Esophagus muscularis mucosa (tissue), 4 donors: ENCODE measurements at regions not wholly inside any gene's neighbourhood (a gene's known extent, or its start where the extent isn't known, plus 50 kb on each side); places are given as distances from the start of the nearest gene placed in this dataset.

ENCODE experiments used
- DNase-seq: peaks from one replicate; pipeline ENCODE4 v3.0.0-alpha.2; 2017; ENCODE audit errors: extremely low spot score
- H3K27ac ChIP-seq, 4 donors: fragments of 200-600 bp; sonication (generic); replicated peaks in 1 of 4; 1 replicate in 3 of 4; 2 replicates in 1 of 4; pipeline ENCODE4 v1.5.1; 2016 to 2019; ENCODE audit warnings: mild to moderate bottlenecking in 1 of 4
- H3K27me3 ChIP-seq, 4 donors: fragments of 200-600 bp; sonication (generic); one replicate each; pipeline versions ENCODE4 v1.5.1 to v1.6.0; 2016 to 2019
- H3K36me3 ChIP-seq, 4 donors: fragments of 200-600 bp; sonication (generic); one replicate each; pipeline ENCODE4 v1.5.1; 2016 to 2019
- H3K4me1 ChIP-seq, 4 donors: fragments of 200-600 bp; sonication (generic); one replicate each; pipeline ENCODE4 v1.5.1; 2016 to 2019
- H3K4me3 ChIP-seq, 4 donors: fragments of 200-600 bp; sonication (generic); 1 replicate in 2 of 4; 2 replicates in 2 of 4; pipeline ENCODE4 v1.5.1; 2016 to 2019; ENCODE audit warnings: mild to moderate bottlenecking in 4 of 4, moderate library complexity in 1 of 4
- H3K9me3 ChIP-seq, 4 donors: fragments of 200-600 bp; sonication (generic); 1 replicate in 3 of 4; 2 replicates in 1 of 4; pipeline ENCODE4 v1.5.1; 2016 to 2019
- CTCF ChIP-seq, 3 experiments: fragments of 200-600 bp in 2 of 3; fragments of 450-650 bp in 1 of 3; sonication (generic) in 2 of 3; IDR thresholded peaks; one replicate each; pipeline ENCODE4 v1.5.1; 2017 to 2019; ENCODE audit warnings: antibody characterized with exemption in 3 of 3, mild to moderate bottlenecking in 2 of 3, moderate library complexity in 1 of 3
- EP300 ChIP-seq: sonication (generic); formaldehyde crosslinking; IDR thresholded peaks from one replicate; pipeline ENCODE4 v1.6.1; 2017; ENCODE audit warnings: antibody characterized with exemption
- POLR2A ChIP-seq: fragments of 450-650 bp; IDR thresholded peaks from one replicate; pipeline ENCODE4 v1.6.1; 2017; ENCODE audit warnings: antibody characterized with exemption, moderate library complexity, mild to moderate bottlenecking, low read depth
- POLR2AphosphoS5 ChIP-seq, 2 donors: sonication (generic); formaldehyde crosslinking; IDR thresholded peaks; one replicate each; pipeline ENCODE4 v1.6.1; 2017; ENCODE audit warnings: antibody characterized with exemption in 2 of 2
- WGBS: methylation state at CpG from one replicate; pipeline ENCODE4 v1.1.5; 2018; 5-methylcytosine and 5-hydroxymethylcytosine counted together
- intact Hi-C: fragments of 100-400 bp; cut with DNase I; formaldehyde crosslinking; loops from one replicate; pipeline ENCODE4 v1.15.1; 2023

GRCh38 chr3:7793786-7794185 is 707.8 kb upstream of the LMCD1 start:
- WGBS: 93% methylated on average over 5 of the region's 5 CpGs
- Histone ChIP-seq H3K27me3 (no peaks in the 10 kb centered on the region), H3K36me3 (no peaks in the 10 kb centered on the region), H3K27ac (no peak overlapping the region), H3K4me3 (no peak overlapping the region), H3K4me1 (no peaks in the 10 kb centered on the region), H3K9me3 (no peaks in the 10 kb centered on the region)
- TF ChIP-seq POLR2A: no peak
- no peak for TF ChIP-seq POLR2AphosphoS5 (IDR thresholded peaks at IDR 0.05)
- no peak for TF ChIP-seq EP300
- TF ChIP-seq CTCF (IDR thresholded peaks at IDR 0.05): no peak
- no peak for DNase-seq
- intact Hi-C loops: loop anchor here (10.0 kb wide), 1 partner anchor 509 kb away; no protein-coding TSS in a partner anchor

- intact Hi-C loops: loop anchor here (10.0 kb wide), 1 partner anchor 513 kb away; no protein-coding TSS in a partner anchor
- TF ChIP-seq POLR2A (no peak), POLR2AphosphoS5 (IDR thresholded peaks at IDR 0.05) (no peak), CTCF (IDR thresholded peaks at IDR 0.05) (no peak), EP300 (no peak)
- H3K36me3 ChIP-seq: no peaks in the 10 kb centered on the region
- H3K9me3 ChIP-seq: no peaks in the 10 kb centered on the region
- no peak overlapping the region for H3K4me3 ChIP-seq
- no peaks in the 10 kb centered on the region for H3K4me1 ChIP-seq
- no peaks in the 10 kb centered on the region for H3K27me3 ChIP-seq
- 66% methylated on average over 4 of the region's 4 CpGs for WGBS
- H3K27ac ChIP-seq: no peak overlapping the region
- DNase-seq: no peak
Observed at GRCh38 chr3:7798276-7798675, 703.3 kb upstream of the LMCD1 start.

- no peaks in the 10 kb centered on the region for H3K9me3 ChIP-seq
- H3K4me1 ChIP-seq: no peaks in the 10 kb centered on the region
- H3K4me3 ChIP-seq: no peak overlapping the region
- no peak overlapping the region for H3K27ac ChIP-seq
- peak; percentile 60 for DNase-seq
- no peaks in the 10 kb centered on the region for H3K27me3 ChIP-seq
- WGBS: 62% methylated on average over 4 of the region's 4 CpGs
- intact Hi-C loops: no loop called here
- TF ChIP-seq CTCF (IDR thresholded peaks at IDR 0.05): peak in 1 of 3 experiments; percentile 33
- no peak for TF ChIP-seq POLR2AphosphoS5 (IDR thresholded peaks at IDR 0.05)
- no peak for TF ChIP-seq EP300
- TF ChIP-seq POLR2A: no peak
- no peaks in the 10 kb centered on the region for H3K36me3 ChIP-seq
Observed at GRCh38 chr3:7800006-7800780, 701.4 kb upstream of the LMCD1 start.

- no peak for DNase-seq
- Histone ChIP-seq H3K27ac (no peak overlapping the region), H3K4me1 (no peaks in the 10 kb centered on the region), H3K36me3 (no peaks in the 10 kb centered on the region), H3K4me3 (no peak overlapping the region), H3K9me3 (no peaks in the 10 kb centered on the region), H3K27me3 (no peaks in the 10 kb centered on the region)
- no peak for TF ChIP-seq EP300
- TF ChIP-seq POLR2A: no peak
- no peak for TF ChIP-seq CTCF (IDR thresholded peaks at IDR 0.05)
- no peak for TF ChIP-seq POLR2AphosphoS5 (IDR thresholded peaks at IDR 0.05)
- 89% methylated on average over 3 of the region's 3 CpGs for WGBS
- intact Hi-C loops: no loop called here
Observed at GRCh38 chr3:7812490-7812889, 689.1 kb upstream of the LMCD1 start.
